ENCODE measurements at regions not wholly inside any gene's neighbourhood (a gene's known extent, or its start where the extent isn't known, plus 50 kb on each side); places are given as distances from the start of the nearest gene placed in this dataset.

GRCh38 chr1:219790834-219791615 lies 137.3 kb downstream of the SLC30A10 start:
- no peak for TF ChIP-seq CTCF (IDR thresholded peaks at IDR 0.05 in 4 of 5, conservative IDR thresholded peaks at IDR 0.05 in 1 of 5)
- TF ChIP-seq POLR2A (IDR thresholded peaks at IDR 0.05): no peak
